Fibroblast of the aortic adventitia (primary cell): ENCODE measurements at regions not wholly inside any gene's neighbourhood (a gene's known extent, or its start where the extent isn't known, plus 50 kb on each side); places are given as distances from the start of the nearest gene placed in this dataset.

Experiments
- DNase-seq: peaks from one replicate; pipeline ENCODE4 v3.0.0-alpha.2; 2010; ENCODE audit warnings: low read depth
- H3K4me3 ChIP-seq: 2 replicates; pipeline ENCODE4 v1.5.1; 2011; ENCODE audit warnings: low read depth, mild to moderate bottlenecking, control low read depth, low read length, moderate library complexity
- TF ChIP-seq, protein P1 (sequence below): IDR thresholded peaks from 2 replicates; pipeline ENCODE4 v1.5.1; 2011; ENCODE audit warnings: mild to moderate bottlenecking, low read length, control low read depth, inconsistent platforms; ENCODE audit not compliant: insufficient read depth

DNA sequence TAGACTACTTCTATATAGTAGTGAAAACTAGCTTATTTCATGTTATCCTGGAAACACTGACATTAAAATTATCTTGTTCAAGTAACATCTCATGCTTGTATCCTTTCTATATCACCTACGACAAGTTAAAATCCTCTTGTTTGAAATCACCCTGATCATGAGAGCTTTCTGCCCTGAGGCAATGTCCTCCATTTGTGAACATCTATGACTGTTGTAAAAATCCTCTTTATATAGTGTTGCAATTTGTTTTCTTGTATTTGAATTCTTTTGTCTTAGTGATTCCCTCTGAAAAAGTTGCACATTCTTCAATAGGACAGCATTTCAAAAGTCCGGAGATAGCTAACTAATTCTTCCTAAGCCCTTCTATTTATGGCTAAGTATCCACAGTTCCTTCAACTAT, 480.3 kb downstream of the NSUN3 start:
- TF ChIP-seq, protein P1, sequence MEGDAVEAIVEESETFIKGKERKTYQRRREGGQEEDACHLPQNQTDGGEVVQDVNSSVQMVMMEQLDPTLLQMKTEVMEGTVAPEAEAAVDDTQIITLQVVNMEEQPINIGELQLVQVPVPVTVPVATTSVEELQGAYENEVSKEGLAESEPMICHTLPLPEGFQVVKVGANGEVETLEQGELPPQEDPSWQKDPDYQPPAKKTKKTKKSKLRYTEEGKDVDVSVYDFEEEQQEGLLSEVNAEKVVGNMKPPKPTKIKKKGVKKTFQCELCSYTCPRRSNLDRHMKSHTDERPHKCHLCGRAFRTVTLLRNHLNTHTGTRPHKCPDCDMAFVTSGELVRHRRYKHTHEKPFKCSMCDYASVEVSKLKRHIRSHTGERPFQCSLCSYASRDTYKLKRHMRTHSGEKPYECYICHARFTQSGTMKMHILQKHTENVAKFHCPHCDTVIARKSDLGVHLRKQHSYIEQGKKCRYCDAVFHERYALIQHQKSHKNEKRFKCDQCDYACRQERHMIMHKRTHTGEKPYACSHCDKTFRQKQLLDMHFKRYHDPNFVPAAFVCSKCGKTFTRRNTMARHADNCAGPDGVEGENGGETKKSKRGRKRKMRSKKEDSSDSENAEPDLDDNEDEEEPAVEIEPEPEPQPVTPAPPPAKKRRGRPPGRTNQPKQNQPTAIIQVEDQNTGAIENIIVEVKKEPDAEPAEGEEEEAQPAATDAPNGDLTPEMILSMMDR, result no peak
- DNase-seq, result no peak
- no peak overlapping the region for H3K4me3 ChIP-seq

DNA sequence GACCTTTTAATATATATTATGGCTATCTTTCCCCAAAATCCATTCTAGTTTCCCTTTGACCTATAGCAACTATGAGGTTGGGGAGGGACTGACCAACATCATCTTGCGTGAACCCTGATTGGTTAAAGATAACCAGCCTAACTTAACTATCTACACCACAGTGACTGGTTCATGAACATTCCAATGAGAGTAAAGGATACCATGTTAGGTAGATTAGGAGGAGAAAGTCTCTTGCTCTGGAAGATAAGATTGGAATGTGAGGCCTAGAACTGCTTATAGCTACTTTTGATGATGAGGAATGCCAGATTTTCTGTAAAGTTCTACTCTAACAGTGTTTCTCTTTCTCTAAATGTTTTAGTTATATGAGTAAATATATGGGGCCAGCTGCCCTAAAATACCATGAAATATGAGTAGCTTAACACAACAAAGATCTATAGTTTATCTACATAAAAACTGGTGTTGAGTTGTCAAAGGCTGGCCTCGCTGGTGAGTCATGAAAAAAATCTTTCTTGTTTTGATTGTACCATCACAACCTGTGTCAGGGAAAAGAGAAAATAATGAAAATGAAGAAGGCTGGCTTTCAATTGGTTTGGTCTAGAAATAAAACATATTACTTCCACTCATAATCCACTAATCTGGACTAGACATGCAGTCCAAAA, 481.4 kb downstream of the NSUN3 start:
- TF ChIP-seq, protein P1, result no peak
- no peak for DNase-seq

DNA sequence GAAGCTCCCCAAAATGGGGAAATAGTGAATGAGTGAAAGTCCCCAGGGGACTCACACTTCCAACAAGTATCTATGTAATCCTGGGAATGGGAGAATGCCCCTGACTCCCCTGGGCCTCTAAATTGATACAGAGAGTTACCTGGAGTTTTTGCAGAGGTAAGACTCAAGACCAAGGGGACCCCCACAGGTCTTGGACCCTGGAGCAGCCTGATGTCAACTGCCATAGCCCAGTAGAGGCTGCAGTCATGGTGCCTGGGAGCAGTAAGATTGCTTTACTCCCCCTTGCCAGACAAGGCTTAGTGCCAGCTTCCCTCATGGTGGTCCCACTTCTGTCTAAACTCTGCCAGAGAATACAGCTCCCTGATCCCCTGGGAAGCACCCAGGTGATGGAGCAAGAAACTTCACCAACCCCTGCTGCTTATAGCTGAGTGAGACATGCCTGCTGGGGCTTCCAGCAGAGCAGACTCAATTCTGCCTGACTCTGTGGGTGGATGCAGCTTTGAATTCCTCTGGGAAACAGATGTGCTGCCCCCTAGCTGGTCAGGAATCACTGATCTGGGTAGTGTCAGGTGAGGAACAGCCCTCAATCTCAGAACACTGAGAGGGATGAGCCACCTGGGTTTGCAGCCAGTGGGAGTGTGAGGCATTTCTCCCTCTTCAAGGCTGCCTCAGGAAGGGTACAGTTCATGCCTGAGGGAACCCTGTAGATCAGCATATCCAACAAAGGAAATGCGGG, 485.9 kb downstream of the NSUN3 start:
- TF ChIP-seq, protein P1, result no peak
- DNase-seq, result no peak

More for the DNA sequence above, 481.4 kb downstream of the NSUN3 start:
- no peak overlapping the region for H3K4me3 ChIP-seq

GRCh38 chr3:94561094-94561493, 498.2 kb downstream of the NSUN3 start:
- DNase-seq, result no peak
- H3K4me3 ChIP-seq, result no peak overlapping the region
- TF ChIP-seq, protein P1, result no peak

More for the DNA sequence above, 485.9 kb downstream of the NSUN3 start:
- H3K4me3 ChIP-seq, result no peak overlapping the region

DNA sequence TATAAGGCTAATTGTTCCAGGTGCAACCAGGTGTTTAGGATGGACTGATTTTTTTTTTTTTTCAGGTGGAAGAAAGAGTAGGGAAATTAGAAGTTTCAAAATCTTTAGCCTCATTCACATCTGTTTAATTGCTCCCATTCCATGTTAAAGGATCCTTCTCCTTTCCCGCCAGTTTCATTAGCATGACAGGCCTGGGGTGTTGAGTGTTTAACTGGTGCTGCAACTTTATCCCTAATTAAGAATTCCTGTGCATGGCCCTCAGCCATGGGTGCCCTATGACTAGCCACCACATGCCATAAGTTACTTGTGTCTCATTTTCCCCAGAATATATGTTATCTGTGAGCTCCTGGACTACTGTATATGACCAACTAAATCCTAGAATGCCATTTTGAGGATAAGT, 501.4 kb downstream of the NSUN3 start:
- no peak for DNase-seq
- H3K4me3 ChIP-seq, result no peak overlapping the region
- TF ChIP-seq, protein P1, result no peak

- TF ChIP-seq, protein P1, result no peak
- no peak overlapping the region for H3K4me3 ChIP-seq
- DNase-seq, result no peak
Measured at GRCh38 chr3:94568041-94568440, 505.2 kb downstream of the NSUN3 start.

DNA sequence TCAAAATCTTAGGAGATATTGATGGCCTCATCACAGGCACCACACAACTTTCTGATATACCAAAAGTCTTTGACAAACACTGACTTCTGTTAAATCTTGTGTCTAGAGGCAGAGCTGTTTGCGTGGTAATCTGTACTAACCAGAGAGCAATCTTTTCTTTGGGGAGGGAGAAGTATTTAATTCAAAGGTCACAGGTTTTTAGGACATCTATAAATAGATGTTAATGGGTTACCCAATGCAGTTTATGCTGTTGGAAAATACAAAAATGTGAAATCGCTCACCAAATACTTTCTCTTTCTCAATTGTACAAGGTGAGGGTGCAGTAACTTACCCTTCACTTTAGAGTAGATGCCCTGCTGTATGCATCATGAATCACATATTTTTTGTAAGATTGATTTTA, 510.5 kb downstream of the NSUN3 start:
- H3K4me3 ChIP-seq, result no peak overlapping the region
- no peak for DNase-seq
- TF ChIP-seq, protein P1, result no peak
